Small intestine (tissue), 7 donors: ENCODE measurements at regions not wholly inside any gene's neighbourhood (a gene's known extent, or its start where the extent isn't known, plus 50 kb on each side); places are given as distances from the start of the nearest gene placed in this dataset.

Experiments
- DNase-seq, 2 donors: peaks; one replicate each; pipeline versions ENCODE4 v3.0.0 to v3.0.0-alpha.2; 2013
- FAIRE-seq: peaks from 2 replicates; lab custom pipeline; 2012; peaks lifted over from hg19 to GRCh38; lab: Jason Lieb, UNC
- H3K27ac ChIP-seq, 3 donors: one replicate each; pipeline ENCODE4 v1.5.1; 2013; ENCODE audit warnings: low read length in 2 of 3, mild to moderate bottlenecking in 2 of 3, control low read depth in 1 of 3, inconsistent platforms in 1 of 3, low read depth in 1 of 3, moderate library complexity in 1 of 3
- H3K27me3 ChIP-seq, 3 donors: one replicate each; pipeline ENCODE4 v1.6.1; 2013; ENCODE audit warnings: low read length in 3 of 3, inconsistent platforms in 1 of 3; ENCODE audit not compliant: control insufficient read depth in 3 of 3, insufficient read depth in 3 of 3
- H3K36me3 ChIP-seq, 3 donors: one replicate each; pipeline ENCODE4 v1.6.1; 2013; ENCODE audit warnings: low read length in 3 of 3, inconsistent platforms in 1 of 3, low read depth in 1 of 3, mild to moderate bottlenecking in 1 of 3, moderate library complexity in 1 of 3; ENCODE audit not compliant: control insufficient read depth in 3 of 3, insufficient read depth in 2 of 3
- H3K4me1 ChIP-seq, 3 donors: one replicate each; pipeline ENCODE4 v1.6.1; 2013; ENCODE audit warnings: low read length in 2 of 3, inconsistent platforms in 1 of 3, low read depth in 1 of 3, mild to moderate bottlenecking in 1 of 3, moderate library complexity in 1 of 3; ENCODE audit not compliant: control insufficient read depth in 3 of 3, insufficient read depth in 2 of 3
- H3K4me3 ChIP-seq, 3 donors: one replicate each; pipeline ENCODE4 v1.5.1; 2013; ENCODE audit warnings: low read length in 3 of 3, control low read depth in 1 of 3, inconsistent platforms in 1 of 3, low read depth in 1 of 3, mild to moderate bottlenecking in 1 of 3, moderate library complexity in 1 of 3
- H3K9me3 ChIP-seq, 2 donors: one replicate each; pipeline ENCODE4 v1.6.1; 2013; ENCODE audit warnings: low read depth in 1 of 2, low read length in 1 of 2; ENCODE audit not compliant: control insufficient read depth in 2 of 2, insufficient read depth in 1 of 2
- WGBS, 3 donors: extraction: QIAGEN DNeasy Blood & Tissue Kit; methylation state at CpG; one replicate each; pipeline ENCODE4 v1.1.7; 2013; 5-methylcytosine and 5-hydroxymethylcytosine counted together
- donor health status: healthy with polysubstance abuse.
- donor health status: control.
- donor health status: control.
- donor health status: Bipolar disorder and iron deficiency.
- donor health status: healthy.

GRCh38 chr2:128421861-128422311 is 103.2 kb upstream of the HS6ST1 start:
- Histone ChIP-seq H3K27ac (no peak overlapping the region), H3K9me3 (peaks cover 0 to 17% of the 10 kb centered on the region in 2 donors), H3K4me1 (no peaks in the 10 kb centered on the region), H3K4me3 (no peak overlapping the region), H3K27me3 (peaks cover 0 to 3% (median 0%) of the 10 kb centered on the region in 3 donors), H3K36me3 (no peaks in the 10 kb centered on the region)
- DNase-seq: no peak
- no peak for FAIRE-seq
- 89 to 93% (median 93%) methylated on average over 15 of the region's 15 CpGs for WGBS, 3 donors

GRCh38 chr2:128422571-128422970 is 103.9 kb upstream of the HS6ST1 start:
- Histone ChIP-seq H3K4me1 (no peaks in the 10 kb centered on the region), H3K36me3 (no peaks in the 10 kb centered on the region), H3K4me3 (no peak overlapping the region), H3K27ac (no peak overlapping the region), H3K27me3 (peaks cover 0 to 3% (median 0%) of the 10 kb centered on the region in 3 donors), H3K9me3 (peaks cover 0 to 17% of the 10 kb centered on the region in 2 donors)
- WGBS, 3 donors: 75 to 78% (median 75%) methylated on average over 5 of the region's 5 CpGs
- DNase-seq (no peak), FAIRE-seq (no peak)

GRCh38 chr2:128423788-128424165 is 105.1 kb upstream of the HS6ST1 start:
- FAIRE-seq: no peak
- H3K4me3 ChIP-seq: no peak overlapping the region
- no peak for DNase-seq
- peaks cover 0 to 3% (median 0%) of the 10 kb centered on the region in 3 donors for H3K27me3 ChIP-seq
- peaks cover 0 to 17% of the 10 kb centered on the region in 2 donors for H3K9me3 ChIP-seq
- no peaks in the 10 kb centered on the region for H3K4me1 ChIP-seq
- no peaks in the 10 kb centered on the region for H3K36me3 ChIP-seq
- H3K27ac ChIP-seq: no peak overlapping the region

- 46 to 66% (median 50%) methylated on average over 11 of the region's 11 CpGs for WGBS, 3 donors
- no peak for FAIRE-seq
- peaks cover 0 to 3% (median 0%) of the 10 kb centered on the region in 3 donors for H3K27me3 ChIP-seq
- H3K4me3 ChIP-seq: no peak overlapping the region
- H3K4me1 ChIP-seq: no peaks in the 10 kb centered on the region
- no peak overlapping the region for H3K27ac ChIP-seq
- peaks cover 0 to 17% of the 10 kb centered on the region in 2 donors for H3K9me3 ChIP-seq
- no peaks in the 10 kb centered on the region for H3K36me3 ChIP-seq
- DNase-seq: no peak
Observed at GRCh38 chr2:128424406-128425171, 105.9 kb upstream of the HS6ST1 start.

GRCh38 chr2:128425216-128425615 is 106.5 kb upstream of the HS6ST1 start:
- peaks cover 0 to 17% of the 10 kb centered on the region in 2 donors for H3K9me3 ChIP-seq
- 82 to 87% (median 84%) methylated on average over 8 of the region's 8 CpGs for WGBS, 3 donors
- no peak for FAIRE-seq
- H3K27ac ChIP-seq: no peak overlapping the region
- DNase-seq: no peak
- H3K4me1 ChIP-seq: no peaks in the 10 kb centered on the region
- H3K4me3 ChIP-seq: no peak overlapping the region
- peaks cover 0 to 3% (median 0%) of the 10 kb centered on the region in 3 donors for H3K27me3 ChIP-seq
- H3K36me3 ChIP-seq: no peaks in the 10 kb centered on the region

- no peak overlapping the region for H3K27ac ChIP-seq
- DNase-seq (no peak), FAIRE-seq (no peak)
- H3K36me3 ChIP-seq: no peaks in the 10 kb centered on the region
- no peaks in the 10 kb centered on the region for H3K4me1 ChIP-seq
- H3K4me3 ChIP-seq: no peak overlapping the region
- peaks cover 0 to 17% of the 10 kb centered on the region in 2 donors for H3K9me3 ChIP-seq
- 76 to 83% (median 82%) methylated on average over 15 of the region's 15 CpGs for WGBS, 3 donors
- peaks cover 0 to 3% (median 0%) of the 10 kb centered on the region in 3 donors for H3K27me3 ChIP-seq
Observed at GRCh38 chr2:128425731-128426620, 107.3 kb upstream of the HS6ST1 start.

- Histone ChIP-seq H3K4me1 (no peaks in the 10 kb centered on the region), H3K36me3 (no peaks in the 10 kb centered on the region), H3K9me3 (peaks cover 0 to 9% of the 10 kb centered on the region in 2 donors), H3K4me3 (no peak overlapping the region), H3K27ac (no peak overlapping the region), H3K27me3 (peaks cover 0 to 3% (median 0%) of the 10 kb centered on the region in 3 donors)
- FAIRE-seq (no peak), DNase-seq (no peak)
- WGBS, 3 donors: 77 to 79% (median 78%) methylated on average over 5 of the region's 5 CpGs
Observed at GRCh38 chr2:128427413-128427755, 108.7 kb upstream of the HS6ST1 start.

GRCh38 chr2:128428415-128428814 is 109.7 kb upstream of the HS6ST1 start:
- no peak for FAIRE-seq
- 65 to 79% (median 79%) methylated on average over 3 of the region's 3 CpGs for WGBS, 3 donors

More at GRCh38 chr2:128428415-128428814, 109.7 kb upstream of the HS6ST1 start:
- Histone ChIP-seq H3K27me3 (peaks cover 0 to 3% (median 0%) of the 10 kb centered on the region in 3 donors), H3K36me3 (no peaks in the 10 kb centered on the region), H3K4me1 (no peaks in the 10 kb centered on the region), H3K27ac (no peak overlapping the region), H3K9me3 (no peaks in the 10 kb centered on the region), H3K4me3 (no peak overlapping the region)
- no peak for DNase-seq
